HG03196 (cell line): ENCODE measurements at regions not wholly inside any gene's neighbourhood (a gene's known extent, or its start where the extent isn't known, plus 50 kb on each side); places are given as distances from the start of the nearest gene placed in this dataset.
"Not testable (repeated sequence)": the region's sequence is repeated elsewhere in the genome, so short reads cannot be mapped to it uniquely, and the experiment has no call there.

Experiments used
- ATAC-seq: cut with Tn5 transposase; IDR thresholded peaks from one replicate; pipeline ENCODE4 v1.9.1; 2021; ENCODE audit not compliant: unreplicated experiment

DNA sequence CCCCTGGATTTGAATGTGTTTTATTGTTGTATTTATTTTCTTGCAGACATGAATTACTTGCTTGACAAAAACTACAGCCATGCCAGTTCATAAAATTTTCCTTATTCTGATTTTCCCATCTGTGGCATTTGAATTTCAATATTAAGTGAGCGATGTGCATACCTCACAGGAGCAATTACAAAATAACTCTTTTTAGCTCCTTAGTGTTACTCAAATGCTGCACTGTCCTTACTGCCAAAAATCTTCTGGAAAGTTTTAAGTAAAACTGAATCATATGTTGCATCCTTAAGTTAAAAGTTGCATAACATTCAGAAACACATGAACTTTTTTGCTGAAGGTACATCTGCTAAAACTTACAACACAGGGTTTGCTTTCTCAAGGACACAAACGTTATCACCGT lies 120.1 kb downstream of the OR4M2 start:
- not testable (repeated sequence) for ATAC-seq

DNA sequence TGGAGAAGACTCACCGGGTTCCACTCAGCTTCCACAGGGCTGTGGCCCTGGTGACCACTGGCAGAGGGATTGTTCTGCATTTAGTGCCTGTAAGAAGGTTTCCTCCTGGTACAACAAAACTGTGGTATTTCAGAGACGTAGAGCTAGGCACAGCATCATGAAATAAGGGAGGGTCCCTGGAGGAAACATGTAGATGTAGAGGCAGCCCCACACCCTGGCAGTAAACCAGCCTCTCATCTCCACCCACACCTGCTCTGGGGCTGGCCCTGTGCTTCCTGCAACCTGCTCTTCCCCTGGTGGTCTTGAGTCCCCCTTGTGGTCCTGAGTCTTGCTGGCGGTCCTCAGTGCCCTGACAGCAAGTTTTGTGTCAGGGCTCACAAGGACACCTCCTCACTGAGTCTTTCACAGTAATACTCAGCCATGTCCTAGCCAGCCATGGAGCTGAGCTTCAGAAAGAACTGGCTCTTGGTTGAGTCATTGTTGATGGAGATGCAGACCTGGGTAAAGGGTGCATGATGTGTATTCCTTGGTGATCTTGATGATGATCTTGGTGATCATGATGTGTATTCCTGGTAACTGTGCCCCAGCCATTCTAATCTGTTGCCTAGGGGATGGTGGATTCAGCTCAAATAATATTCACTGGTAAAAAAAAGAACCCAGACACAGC lies 121.8 kb downstream of the OR4M2 start:
- not testable (repeated sequence) for ATAC-seq

- ATAC-seq: not testable (repeated sequence)
These were observed 122.9 kb downstream of the OR4M2 start for GRCh38 chr15:22203208-22203607.

GRCh38 chr15:22209086-22209485 lies 128.8 kb downstream of the OR4M2 start:
- ATAC-seq: not testable (repeated sequence)

- ATAC-seq: not testable (repeated sequence)
These were observed 142.3 kb downstream of the OR4M2 start for GRCh38 chr15:22222596-22222995.

- no peak for ATAC-seq
These were observed 143.9 kb downstream of the OR4M2 start for GRCh38 chr15:22224241-22224671.

DNA sequence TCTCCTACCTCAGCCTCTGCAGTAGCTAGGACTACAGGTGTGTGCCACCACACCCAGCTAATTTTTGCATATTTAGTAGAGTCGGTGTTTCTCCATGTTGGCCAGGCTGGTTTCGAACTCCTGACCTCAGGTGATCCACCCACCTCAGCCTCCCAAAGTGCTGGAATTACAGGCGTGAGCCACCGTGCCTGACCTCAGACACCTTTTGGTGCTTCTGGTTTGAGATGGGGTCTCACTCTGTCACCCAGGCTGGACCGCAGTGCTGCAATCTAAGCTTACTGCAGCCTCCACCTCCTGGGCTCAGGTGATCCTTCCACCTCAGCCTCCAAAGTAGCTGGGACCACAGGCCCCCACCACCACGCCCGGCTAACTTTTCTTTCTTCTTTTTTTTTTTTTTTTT lies 144.6 kb downstream of the OR4M2 start:
- ATAC-seq: not testable (repeated sequence)

DNA sequence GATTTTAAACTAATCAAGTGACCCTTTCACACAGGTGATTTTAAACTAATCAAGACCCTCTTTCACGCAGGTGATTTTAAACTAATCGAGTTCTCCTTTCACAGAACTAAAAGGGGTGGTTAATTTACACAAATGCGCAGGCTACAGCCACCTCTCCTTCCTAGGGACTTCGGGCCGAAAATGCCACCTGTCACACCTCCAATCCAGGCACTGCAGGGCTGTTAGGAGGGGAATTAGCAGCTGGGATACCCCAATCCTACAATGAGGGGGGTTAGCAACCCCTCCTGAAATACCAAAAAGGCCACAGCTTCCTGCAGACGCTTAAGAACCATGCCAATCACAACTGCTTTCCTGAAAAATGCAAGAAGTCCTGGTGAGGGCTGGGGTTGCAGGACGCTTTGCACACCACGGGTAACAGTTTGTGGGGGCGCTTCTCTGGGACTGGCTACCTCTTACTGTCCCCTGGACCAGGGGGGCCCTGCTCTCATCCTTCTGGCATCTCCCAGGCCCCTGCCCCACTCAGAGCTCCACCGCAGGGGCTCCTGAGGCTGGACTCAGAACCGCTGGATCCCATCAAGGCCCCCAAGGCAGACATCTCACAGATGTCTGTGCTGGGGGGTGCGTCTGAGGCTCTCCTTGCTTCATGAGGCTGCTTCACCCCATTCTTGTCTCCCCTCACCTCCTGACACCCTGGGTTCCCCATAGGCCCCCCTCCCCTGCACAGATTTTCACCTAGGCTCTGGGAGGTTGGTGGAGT lies 145.9 kb downstream of the OR4M2 start:
- no peak for ATAC-seq

DNA sequence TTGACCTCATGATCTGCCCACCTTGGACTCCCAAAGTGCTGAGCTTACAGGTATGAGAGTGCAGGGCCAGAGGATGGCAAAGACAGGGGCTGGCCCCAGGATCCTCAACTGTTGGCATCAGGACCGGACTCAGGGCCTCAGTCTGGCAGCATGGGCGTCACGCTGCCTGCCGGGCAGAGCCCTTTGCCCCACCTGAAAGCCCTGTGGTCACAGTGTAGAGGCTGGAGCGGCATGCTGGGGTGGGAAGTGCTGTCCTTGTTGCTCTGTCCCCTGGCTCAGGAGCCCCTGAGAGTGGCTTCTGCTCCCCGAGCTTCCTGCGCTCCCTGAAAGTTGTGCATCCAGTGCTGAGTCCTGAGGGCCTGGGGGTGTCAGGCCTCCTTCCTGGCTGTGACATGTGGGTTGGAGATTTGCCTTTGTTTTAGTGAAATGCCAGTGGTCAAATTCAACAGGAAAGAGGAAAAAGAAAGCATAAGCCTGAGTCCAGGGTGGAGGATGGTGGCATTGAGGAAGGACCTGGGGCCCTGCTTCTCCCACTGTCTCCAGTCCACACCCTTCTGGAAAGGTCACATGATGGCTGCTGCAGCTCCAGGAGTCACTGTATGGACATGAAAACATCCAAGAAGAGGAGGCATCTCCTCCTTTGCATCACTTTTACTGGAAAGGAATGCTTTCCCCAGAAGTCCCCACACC lies 147.2 kb downstream of the OR4M2 start:
- ATAC-seq: no peak

DNA sequence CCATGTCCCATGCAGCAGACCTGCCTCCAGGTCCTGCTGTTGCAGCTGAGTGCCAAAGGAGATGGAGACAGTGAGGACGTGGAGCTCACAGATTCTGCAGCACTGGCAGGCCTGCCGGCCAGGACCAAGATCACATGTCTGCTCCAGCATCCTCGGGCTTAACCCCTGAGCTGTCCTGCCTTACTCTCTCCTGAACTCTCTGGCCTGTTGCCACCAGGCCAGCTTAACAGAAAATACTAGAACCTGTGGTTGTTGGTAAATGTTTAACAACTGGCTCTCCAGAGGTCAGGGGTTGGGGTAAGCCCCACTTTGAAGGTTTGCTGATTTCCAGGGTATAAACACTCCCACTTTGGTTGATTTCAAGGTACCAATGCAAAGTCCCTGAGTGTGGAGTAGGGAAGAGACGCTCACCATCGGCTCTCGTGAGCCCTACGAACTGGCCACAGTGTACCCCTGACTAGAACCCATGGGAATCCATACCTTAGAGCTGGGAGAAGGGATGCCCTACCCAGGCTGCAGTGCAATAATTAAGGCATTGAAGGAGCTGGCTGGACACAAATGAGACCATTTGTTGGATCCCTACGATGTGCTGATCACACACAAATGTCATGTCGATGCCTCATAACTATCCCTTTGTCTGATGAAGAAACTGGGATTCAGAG lies 147.9 kb downstream of the OR4M2 start:
- ATAC-seq: no peak

DNA sequence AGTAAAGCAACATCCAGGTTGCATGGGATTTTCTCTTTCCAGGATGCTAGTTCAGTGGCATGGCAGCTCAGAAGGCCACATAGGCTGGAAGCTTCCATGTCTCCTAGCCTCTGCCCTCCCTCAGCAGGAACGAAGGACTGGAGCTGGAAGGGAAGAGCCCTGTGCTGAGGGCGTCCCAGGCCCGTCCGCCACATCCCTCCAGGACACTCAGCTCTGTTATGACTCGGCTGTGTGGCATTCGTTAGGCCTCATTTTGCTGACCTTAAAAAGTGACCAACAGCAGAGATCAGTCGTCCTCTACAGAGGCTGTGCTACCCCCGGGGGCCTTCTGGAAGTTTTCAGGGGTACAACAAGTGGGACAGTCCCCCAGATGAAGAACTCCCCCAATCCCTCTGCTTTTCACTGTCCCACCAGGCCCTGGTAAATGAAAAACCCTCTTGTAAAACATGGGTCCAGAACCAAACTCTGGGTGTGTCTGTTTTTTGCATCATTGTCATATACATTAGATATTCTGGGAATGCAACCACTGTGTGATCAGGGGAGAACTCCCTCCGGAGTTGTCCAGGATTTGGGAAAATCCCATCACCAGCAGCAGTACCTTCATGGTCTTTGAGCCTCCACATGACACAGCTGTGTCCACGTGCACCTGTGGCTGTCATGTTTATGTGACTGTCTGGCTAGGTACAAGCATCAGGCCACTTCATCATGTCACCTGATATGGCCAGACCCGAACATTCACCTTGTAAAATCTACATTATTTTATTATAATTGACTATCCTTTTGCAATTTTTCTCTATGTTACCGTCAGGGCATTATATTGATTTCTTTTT lies 149.9 kb downstream of the OR4M2 start:
- no peak for ATAC-seq

- ATAC-seq: no peak
These were observed 151.3 kb downstream of the OR4M2 start for GRCh38 chr15:22231603-22232002.

- no peak for ATAC-seq
These were observed 152.3 kb downstream of the OR4M2 start for GRCh38 chr15:22232675-22233074.

GRCh38 chr15:22235261-22235930 lies 155.1 kb downstream of the OR4M2 start:
- ATAC-seq: not testable (repeated sequence)

DNA sequence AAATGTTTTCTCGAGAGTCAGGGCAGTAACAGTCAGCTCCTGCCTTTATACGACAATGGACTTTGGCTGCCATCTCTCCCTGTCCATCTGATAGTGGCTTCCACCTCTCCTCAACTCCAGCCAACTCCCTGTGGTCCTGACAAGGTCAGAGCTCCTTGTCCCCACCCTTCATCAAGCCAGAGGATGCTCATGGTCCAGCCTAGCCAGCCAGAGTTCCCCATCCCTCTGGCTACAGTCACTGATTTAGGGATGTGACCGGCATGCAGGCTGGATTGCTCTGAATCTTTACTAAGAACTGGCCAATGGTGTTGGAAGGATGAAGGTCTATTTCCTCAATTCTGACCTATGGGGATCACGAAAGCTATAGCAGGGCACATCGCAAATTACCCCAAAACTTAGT lies 156.1 kb downstream of the OR4M2 start:
- ATAC-seq: no peak

GRCh38 chr15:22237891-22238275 lies 157.6 kb downstream of the OR4M2 start:
- ATAC-seq: no peak

- ATAC-seq: not testable (repeated sequence)
These were observed 158.1 kb downstream of the OR4M2 start for GRCh38 chr15:22238276-22238958.

DNA sequence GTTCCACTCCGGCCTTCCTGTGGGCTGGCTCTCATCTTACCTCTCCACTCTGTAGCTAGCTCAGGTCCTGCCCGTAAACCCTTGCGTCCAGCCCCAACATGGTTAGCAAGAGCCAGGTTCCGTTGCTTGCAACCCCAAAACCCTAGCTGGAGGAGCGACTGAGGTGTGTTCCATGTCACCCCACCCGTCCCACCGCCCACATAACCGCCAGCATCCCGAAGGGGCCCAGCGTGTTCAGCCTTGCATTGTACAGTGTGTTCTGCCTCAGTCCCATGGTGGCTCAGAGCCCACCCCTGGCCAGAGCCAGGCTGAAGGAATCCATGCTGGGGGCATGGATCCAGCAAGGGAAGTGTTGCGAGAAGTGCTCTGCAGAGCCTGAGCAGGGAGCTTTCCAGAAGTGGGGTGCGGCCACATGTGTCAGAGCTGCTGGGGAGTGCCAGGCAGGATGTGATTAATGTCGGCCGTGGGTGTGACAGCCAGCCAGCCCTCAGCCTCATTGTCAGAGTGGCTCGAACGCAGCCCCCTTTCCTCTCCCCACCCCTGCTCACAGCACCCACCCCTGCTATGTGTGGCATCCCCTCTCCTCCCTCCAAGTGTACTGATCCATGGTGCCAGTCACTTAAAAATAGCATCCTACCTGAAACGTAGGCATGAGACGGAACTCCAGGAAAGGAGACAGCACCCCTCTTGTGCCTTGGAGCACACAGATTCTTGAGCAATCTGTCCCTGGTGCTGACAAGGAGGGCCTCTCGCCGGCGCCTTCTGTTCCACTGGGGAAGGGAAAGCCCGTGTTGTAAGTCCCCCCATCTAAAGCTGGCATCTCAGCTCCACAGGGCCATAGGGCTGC lies 158.9 kb downstream of the OR4M2 start:
- ATAC-seq: not testable (repeated sequence)
